Neural progenitor cell (in vitro differentiated cells): ENCODE measurements at regions not wholly inside any gene's neighbourhood (a gene's known extent, or its start where the extent isn't known, plus 50 kb on each side); places are given as distances from the start of the nearest gene placed in this dataset.

Experiments
- CTCF ChIP-seq: fragments of 200-600 bp; sonication (generic); IDR thresholded peaks from 2 replicates; pipeline ENCODE4 v1.5.1; 2017; ENCODE audit warnings: antibody characterized with exemption, mild to moderate bottlenecking
- EZH2 ChIP-seq: fragments of 200-600 bp; sonication (generic); IDR thresholded peaks from 2 replicates; pipeline ENCODE4 v1.6.1; 2017; ENCODE audit warnings: antibody characterized with exemption, mild to moderate bottlenecking, moderate library complexity

DNA sequence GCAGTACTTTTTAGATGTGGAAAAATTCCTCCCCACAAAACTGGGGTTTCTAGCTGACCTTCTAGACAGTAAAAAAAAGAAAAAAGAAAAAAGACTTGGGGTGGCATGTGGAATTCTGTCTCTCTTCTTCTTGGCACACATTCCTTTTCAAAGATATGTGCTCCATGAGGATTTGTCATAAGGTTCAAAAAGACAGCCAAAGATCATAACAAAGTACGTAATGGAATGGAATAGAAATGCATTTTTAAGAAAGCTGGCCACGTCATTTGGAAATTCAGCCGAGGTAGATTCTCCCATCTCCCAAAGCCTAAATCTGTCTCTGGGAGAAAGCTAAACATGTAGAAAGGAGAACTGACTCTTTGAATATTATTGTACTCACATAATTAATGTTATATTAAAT, 381.3 kb upstream of the NFE2L3 start:
- TF ChIP-seq CTCF (no peak), EZH2 (no peak)
